ENCODE measurements at regions not wholly inside any gene's neighbourhood (a gene's known extent, or its start where the extent isn't known, plus 50 kb on each side); places are given as distances from the start of the nearest gene placed in this dataset.
"Not testable (repeated sequence)": the region's sequence is repeated elsewhere in the genome, so short reads cannot be mapped to it uniquely, and the experiment has no call there.

- TF ChIP-seq, protein P1, sequence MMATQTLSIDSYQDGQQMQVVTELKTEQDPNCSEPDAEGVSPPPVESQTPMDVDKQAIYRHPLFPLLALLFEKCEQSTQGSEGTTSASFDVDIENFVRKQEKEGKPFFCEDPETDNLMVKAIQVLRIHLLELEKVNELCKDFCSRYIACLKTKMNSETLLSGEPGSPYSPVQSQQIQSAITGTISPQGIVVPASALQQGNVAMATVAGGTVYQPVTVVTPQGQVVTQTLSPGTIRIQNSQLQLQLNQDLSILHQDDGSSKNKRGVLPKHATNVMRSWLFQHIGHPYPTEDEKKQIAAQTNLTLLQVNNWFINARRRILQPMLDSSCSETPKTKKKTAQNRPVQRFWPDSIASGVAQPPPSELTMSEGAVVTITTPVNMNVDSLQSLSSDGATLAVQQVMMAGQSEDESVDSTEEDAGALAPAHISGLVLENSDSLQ (IDR thresholded peaks at IDR 0.05) = not testable (repeated sequence)
- not testable (repeated sequence) for TF ChIP-seq FOXM1 (IDR thresholded peaks at IDR 0.05; ENCODE audit: borderline replicate concordance); FOXA1 (IDR thresholded peaks at IDR 0.05); FOXK2 (IDR thresholded peaks at IDR 0.05)
Measured at GRCh38 chr1:223899775-223900174, 54.0 kb upstream of the TP53BP2 start.
